ENCODE measurements at regions not wholly inside any gene's neighbourhood (a gene's known extent, or its start where the extent isn't known, plus 50 kb on each side); places are given as distances from the start of the nearest gene placed in this dataset.

DNA sequence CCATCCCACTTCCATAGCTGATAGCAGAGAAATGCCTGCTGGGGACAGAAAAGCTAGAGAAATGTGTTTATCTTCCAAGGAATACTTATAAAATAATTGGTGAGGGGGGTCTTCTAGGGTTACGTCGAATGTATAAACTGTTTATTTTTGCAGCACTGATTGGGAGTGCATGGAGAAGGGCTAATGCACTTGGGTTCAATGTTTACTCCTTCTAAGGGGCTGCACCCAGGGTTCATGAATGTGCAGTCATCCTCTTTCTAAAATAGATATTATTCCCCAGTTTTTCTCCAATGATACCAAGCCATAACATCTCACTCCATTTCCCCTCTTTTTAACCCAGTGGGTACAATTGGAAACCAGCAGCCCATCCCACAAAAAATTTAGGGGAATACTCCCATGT lies 336.9 kb downstream of the ETS1 start:
- no peak for DNase-seq

DNA sequence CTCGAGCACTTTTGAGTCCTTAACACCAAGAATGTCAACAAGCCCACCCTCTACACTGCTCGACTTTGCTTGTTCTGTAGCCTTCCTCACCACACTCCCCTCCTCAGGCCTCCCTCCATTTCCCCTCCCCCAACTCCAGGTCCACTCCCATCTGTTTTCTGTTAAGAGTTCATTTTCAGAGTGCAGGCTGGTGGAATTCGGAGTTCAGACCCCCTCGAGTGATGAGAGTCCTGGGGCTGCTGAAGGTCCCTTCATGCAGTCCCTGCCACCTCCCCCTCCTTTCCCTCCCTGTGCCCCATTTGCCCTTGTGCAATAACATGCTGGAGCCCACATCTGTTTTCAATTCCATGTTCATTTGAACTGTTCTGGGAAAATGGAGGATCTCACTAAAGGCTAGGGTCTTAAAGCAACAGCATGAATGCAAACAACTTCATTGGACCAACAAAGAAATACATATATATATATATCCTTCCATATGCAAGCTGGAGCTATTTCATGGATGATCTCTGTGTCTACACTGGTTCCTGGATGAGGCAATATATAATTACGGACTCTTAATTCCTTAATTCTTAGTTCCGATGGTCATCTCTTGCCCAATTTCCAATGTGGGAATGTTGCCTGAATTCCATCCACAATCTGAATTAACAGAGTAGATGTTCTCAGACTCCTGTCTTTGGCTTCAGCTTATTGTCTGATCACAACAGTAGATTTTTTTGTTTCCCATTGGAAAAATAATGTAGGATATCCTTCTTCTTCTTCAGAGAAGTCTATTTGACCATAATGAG lies 340.4 kb downstream of the ETS1 start:
- no peak for DNase-seq

DNA sequence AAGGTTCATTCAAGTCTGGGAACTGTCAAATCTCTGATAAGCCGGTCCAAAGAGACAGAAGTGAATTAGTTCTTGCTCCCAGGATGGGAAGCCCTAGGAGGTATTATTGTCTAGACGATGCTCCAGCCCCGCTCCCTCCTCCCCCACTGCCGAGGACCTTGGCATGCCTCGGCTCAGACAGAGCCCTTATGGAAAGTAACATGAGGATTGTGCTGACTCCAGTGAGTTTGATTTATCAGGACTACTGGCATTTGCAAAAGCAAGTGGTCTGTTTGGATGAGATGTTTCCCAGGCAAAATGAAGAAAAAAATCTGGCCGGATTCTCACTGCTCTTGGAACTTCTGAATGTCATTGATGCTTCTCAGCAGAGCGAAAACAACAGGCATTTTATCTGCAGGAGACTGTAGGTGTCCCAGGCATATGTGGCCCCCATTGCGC lies 341.0 kb downstream of the ETS1 start:
- peak; percentile 70 for DNase-seq

DNA sequence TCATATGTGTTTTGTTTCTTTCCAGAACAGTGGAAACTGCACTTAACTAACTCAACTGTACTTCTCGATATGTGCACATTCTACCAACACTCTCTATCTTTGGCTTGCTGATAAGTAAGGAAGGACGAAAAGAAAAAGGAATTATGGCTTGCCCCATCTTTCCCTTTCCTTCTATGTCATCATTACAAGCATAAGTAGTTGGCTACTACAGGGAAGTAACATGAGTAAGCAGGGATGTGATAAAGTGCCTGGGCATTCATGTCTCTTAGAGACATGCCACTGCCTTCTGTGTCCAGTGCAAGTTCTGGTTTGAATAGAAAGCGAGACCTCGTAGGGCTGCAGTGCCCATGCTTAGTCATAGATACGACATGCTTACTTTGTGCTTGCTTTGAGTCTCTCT lies 342.5 kb downstream of the ETS1 start:
- DNase-seq, result no peak

DNA sequence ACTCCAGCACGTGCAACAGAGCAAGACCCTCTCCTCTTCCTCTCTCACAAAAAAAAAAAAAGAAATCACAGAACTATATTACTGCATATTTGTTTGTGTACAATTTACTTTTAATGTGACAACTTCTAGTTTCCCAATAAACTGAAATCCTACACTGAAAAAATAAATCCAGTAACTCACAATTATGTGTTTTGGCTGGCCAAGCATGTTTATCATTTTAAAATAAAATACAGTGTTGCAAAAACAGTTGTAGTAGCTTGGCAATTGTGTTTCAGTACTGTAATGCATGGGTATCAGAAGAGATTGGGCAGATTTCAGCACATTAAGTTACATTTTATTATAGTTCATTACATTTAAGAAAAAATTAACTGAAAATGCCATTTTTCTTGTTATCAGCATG lies 344.9 kb downstream of the ETS1 start:
- DNase-seq, result no peak

DNA sequence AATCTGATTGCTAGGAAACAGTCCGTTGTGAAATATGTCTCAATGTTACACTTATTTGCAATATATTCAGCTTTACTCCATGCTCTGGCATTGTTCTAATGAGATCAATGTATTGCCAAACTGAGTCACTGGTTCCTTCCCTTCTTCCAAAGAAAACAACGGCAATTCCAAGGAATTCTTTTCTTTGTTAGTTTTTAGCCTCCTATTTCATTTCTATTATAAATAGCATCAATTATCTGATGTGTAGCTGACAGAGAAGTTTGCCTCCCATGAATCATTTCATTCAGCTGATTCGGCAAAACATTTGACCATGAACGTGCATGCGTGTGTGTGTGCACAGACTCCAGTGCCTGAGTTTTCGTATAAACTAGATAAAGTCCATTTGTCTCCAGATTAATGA lies 346.8 kb downstream of the ETS1 start:
- no peak for DNase-seq

DNA sequence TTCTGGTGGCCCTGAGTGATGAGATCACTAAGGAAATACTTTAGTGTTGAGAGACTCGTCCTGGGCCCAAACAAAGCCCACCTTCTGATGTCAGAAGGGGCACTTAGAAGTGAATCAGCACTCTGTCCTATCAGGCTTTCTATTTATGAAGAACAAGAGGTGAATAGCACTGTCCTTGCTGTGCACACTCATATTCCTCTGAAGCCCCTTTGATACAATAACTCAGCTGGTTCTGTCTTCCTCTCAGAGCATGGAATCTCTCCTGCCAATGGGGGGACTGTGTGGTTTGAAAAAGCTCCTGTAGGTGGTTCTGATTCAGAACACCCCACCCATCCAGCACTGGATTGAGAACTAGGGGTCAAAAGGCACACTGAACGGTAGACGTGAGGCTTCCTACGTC lies 348.1 kb downstream of the ETS1 start:
- no peak for DNase-seq

DNA sequence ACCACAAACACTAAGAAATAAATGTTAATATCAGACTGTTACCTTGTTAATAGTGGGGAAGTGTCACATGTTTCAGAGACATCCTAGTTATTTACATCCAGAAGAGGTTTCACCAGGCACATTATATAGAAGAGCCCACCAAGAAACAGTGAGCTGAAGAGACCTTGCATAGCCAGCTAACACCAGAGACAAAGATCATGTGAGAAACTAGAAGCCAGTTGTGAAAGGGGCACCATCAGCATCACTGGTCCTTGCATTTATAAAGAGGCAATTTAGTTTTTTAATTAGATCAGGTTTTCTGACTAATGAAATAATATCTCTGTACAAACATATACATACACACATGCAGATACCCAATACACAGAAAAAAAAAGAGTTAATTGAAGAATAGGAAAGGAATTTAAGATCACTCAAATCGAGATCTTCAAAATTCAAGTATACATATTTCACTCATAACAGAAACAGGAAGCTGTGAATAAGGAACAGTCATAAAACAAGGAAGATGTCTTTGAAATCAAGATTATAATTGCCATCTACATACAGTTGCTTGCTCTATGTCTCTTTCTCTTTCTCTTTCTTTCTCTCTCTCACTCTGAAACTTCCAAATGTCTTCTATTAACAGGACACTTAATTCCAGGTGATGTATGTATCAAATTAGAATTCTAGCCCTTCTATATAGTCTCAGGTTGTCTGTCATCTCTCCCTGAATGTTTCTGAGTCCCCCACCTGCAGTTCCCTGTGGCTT lies 348.7 kb downstream of the ETS1 start:
- no peak for DNase-seq

DNA sequence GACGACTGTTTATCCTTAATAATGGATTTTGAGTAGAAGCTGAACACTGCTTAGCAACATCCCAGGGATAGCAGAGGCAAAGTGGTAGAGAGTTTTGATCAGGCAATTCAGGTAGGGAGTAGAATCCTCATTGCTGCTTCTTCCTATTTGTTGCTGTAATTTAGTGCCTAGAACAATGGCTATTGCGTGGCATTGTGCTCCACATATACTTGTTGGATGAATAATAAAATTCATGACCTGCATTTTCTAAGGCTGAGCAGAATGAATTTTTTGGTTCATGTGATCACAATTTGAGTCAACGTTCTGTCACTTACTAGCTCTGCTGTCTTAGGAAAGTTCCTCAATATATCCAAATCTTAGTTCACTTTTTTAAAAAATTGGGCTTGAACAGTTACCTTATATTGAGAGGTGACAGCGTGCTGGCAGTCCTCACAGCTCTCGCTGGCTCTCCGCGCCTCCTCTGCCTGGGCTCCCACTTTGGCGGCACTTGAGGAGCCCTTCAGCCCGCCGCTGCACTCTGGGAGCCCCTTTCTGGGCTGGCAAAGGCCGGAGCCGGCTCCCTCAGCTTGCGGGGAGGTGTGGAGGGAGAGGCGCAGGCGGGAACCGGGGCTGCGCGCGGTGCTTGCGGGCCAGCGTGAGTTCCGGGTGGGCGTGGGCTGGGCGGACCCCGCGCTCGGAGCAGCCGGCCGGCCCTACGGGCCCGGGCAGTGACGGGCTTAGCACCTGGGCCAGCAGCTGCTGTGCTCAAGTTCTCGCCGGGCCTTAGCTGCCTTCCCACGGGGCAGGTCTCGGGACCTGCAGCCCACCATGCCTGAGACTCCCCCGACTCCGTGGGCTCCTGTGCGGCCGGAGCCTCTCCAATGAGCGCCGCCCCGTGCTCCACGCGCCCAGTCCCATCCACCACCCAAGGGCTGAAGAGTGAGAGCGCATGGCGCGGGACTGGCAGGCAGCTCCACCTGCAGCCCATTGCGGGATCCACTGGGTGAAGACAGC lies 350.6 kb downstream of the ETS1 start:
- DNase-seq, result no peak

DNA sequence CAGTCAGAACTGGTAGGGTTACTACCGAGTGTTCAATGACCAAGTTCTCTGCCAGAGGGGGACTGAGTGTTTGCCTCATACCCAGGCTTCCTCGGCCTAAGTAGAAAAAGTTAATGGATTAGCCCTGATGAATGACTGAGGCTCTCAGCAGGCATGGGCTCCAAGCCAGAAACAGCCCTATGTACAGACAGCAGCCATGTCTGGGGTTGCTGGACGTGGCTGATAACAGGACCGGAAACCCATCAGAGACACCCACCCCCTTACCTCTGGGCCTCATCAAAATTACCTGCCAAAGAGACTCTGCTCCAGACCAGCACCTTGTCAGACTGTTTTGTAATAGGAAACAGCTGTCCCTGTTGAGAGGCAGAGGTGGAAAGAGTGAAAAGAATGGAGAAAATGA lies 351.4 kb downstream of the ETS1 start:
- DNase-seq, result peak; percentile 41

DNA sequence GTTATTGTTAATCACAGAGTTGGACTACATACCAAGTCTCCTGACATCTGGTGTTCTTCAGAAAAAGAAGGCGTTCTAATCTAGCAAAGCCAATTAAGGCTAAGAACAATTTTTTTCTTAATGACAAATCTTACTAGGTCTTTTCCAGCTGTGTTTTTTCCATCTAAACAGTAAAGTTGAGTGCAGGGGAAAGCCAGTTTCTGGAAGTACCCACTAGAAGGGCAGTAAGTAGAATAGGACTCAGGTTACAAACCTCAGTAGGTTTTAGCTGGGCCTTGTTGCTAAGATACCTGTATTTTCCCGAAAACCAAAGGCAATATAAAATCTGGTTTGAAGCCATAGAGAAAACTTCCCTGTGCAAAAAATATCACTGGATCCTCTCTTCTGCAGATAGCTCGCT lies 351.9 kb downstream of the ETS1 start:
- no peak for DNase-seq

DNA sequence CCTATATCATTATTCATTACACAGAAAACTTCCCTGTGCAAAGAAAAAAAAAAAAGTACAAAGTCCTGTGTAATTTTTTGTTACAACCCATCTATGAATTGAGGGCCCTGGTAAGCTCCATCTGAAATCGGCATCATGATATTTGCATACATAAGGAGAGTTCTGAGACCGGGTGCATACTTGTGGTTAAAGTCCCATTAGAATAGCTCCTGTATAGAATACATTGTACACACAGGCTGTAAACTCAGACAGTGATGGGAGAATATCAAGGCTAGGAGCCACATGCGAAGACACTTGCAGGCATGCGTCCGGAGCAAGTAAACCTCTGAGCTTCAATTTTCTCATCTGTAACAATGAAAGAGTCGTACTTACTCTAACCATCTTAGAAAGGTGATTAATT lies 353.2 kb downstream of the ETS1 start:
- DNase-seq, result no peak

DNA sequence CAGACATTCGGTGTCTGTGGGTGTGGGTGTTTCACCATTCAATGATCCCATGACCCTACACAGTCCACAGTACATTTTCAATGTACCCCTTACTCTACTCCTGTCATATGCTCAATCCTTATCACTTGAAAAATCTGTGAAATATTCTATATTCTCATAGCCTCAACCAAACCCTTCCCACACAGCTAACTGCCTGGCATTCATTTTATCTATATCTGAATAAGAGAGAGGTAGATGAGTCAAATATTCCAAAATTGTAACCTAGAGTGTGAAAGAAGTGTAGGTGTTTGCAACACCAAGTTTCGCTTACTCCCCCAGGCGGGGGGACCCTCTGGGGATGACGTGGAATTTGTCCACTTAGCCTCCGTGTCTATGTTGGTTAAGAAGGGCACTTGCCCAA lies 354.8 kb downstream of the ETS1 start:
- DNase-seq, result no peak

DNA sequence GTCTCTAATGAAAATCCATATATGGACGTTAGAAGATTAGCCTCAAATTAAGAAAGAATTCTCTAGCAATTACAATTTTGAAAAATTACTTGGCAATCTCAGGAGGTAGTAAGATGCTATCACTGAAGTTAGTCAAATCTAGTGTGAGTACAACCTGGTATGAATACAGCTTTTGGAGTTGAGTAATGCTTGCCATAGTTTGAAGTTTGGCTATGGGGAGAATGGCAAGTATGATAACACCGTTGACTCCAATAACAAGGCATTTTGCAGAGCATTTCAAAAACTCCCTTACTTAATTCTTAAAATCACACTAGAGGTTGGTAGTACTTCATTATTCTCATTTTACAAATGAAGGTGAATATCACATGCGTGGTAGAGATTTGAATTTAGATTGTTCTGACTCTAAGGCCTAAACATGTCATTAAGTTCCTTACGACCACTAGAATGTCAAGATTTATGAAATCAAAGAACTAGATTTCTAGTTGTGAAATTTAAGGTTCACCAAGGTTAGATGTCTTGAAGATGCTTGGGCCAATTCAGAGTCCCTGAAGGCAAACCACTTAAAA lies 355.4 kb downstream of the ETS1 start:
- no peak for DNase-seq

DNA sequence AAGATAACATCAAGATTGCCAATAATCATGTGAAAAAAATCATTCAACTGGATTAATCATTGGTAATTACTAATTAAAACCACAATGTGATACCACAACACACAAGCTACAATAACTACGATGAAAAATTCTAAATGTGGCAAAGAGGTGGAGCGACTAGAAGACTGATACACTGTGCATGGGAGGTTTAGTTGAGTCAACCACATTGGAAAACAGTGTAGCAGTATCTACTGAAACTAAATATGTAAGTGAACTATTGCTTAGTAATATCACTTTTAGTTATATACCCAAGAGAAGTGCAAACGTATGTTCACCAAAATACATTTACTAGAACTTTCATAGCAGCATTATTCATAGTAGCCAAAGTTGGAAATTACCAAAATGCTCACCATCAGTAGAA lies 359.9 kb downstream of the ETS1 start:
- no peak for DNase-seq

DNA sequence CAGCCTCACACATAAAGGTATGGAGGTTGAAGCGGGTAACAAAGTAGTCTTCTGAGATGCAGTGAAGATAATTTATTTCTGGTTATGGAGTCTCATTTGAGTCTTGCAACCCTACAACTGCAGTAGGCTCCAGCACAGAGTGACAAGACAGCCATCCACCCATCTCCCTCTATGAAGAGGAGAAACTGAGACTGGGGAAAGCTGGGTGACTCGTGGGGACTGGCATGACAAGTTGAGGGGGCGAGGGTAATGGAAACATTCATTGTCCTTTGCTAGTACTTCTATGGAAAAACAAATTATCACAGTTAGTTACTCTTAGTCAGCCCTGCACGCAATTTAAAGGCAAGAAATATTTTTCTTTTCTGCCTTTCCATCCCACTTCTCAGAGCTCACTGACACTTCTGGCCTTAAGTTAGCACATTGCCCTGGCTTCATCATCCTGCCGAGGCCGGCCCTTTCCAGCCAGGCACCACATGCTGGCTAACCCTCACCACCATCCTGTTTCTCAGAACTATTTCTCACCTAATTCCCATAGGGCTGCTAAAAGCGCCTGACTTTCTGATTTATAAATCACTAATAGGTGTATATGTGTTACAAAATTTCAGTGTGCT lies 361.1 kb downstream of the ETS1 start:
- no peak for DNase-seq

DNA sequence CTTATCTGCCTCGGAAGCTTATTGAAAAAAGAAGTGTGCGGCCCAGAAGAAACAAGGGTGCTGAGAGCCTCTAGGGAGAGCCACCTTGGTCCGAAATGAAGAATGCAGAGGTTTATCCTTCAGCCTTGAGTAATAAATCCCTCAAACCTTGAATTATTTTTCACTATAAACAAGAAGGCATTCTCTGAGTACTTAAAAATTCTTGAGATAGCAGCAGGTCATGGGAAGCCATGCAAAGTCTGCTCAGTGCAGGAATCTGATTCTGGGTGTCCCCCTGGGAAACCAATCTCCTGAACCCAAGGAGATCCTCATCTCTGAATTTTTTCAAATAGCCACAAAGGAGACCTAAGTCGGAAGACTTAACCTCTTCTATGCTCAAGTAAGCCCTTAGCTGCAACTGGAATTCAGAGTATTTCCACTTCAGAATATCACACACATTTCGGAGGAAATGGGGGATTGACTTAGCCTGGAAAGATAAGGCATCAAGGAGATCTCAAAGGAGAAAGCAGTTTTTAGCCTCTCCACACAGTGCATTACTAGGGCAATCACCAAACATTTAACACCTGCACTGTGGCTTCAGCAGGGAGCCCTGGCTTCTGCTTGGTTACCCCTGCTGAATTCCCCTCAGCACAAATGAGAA lies 365.0 kb downstream of the ETS1 start:
- no peak for DNase-seq

DNA sequence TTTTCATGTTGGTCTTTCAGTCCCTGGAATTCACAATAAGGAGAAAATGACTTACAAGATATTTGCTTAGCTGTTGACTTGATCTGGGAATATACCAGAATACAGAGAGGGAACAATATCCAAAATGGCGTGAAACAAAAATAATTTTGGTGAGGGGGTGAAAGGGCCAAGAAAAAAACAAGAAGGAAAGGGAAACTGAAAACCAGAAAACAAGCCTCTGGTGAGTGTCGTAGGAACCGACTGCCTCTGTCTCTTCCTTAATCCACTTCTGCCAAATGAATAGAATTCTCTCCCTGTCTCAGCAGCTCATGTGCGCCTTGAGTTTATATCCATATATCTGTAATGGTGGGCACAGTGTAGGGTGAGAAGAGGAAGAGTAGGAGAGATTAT lies 367.6 kb downstream of the ETS1 start:
- no peak for DNase-seq

DNA sequence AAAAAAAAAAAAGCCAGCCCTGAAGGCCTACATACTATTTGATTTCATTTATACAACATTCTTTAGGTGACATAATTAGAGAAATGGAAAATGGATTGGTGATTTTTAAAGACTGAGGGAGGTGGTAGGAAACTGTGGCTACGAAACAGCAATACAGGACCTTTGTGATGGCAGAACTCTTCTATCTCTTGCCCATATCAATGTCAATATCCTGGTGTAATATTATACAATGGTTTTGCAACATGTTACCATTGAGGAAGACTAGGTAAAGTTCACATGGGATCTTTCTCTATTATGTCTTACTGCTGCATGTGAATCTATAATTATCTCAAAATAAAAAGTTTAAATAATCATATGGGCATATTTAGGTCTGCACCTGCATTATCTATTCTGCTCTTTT lies 371.2 kb downstream of the ETS1 start:
- no peak for DNase-seq

DNA sequence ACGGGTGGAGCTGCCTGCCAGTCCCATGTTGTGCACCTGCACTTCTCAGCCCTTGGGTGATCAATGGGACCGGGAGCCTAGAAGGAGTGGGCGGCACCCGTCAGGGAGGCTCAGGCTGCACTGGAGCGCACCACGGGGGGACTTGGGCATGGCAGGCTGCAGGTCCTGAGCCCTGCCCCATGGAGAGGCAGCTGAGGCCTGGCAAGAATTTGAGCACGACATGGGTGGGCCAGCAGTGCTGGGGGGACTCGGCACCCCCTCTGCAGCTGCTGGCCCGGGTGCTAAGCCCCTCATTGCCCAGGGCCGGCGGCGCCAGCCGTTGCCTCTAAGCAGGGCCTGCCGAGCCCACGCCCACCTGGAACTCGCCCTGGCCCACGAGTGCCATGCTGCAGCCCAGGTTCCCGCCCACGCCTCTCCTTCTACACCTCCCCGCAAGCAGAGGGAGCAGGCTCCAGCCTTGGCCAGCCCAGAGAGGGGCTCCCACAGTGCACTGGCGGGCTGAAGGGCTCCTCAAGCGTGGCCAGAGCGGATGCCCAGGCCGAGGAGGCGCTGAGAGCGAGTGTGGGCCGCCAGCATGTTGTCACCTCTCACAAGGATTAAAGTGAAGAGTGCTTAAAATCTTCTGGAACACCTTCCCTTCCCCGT lies 372.0 kb downstream of the ETS1 start:
- DNase-seq, result no peak

DNA sequence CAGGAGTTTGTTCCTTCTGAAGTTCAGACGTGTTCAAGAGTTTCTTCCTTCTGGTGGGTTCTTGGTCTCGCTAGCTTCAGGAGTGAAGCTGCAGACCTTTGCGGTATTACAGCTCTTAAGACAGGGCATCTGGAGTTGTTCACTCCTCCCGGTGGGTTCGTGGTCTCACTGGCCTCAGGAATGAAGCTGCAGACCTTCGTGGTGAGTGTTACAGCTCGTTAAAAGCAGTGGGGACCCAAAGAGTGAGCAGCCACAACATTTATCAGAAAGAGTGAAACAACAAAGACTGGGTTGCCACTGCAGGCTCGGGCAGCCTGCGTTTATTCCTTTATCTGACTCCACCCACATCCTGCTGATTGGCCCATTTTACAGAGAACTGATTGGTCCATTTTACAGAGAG lies 373.1 kb downstream of the ETS1 start:
- DNase-seq, result no peak

DNA sequence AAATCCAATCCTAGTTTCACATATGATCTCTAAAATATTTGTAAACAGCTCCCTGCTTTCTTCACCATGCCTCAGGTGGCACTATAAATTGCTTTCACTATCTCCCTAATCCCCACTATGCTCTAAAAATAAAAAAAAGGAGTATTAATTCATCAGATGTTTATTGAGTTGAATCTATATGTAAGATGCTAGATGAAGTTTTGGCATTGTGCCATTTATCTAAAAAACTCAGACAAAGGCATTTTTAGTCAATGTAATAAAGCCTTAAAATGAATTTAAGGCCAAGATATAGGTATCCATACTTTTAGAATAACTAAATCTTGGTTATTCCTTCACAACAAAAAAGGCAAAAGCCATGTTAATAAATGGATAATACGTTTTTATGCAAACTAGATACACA lies 373.9 kb downstream of the ETS1 start:
- no peak for DNase-seq

Measured in right hindlimb (tissue), 1 donor.